HepG2 (cell line): ENCODE measurements at regions not wholly inside any gene's neighbourhood (a gene's known extent, or its start where the extent isn't known, plus 50 kb on each side); places are given as distances from the start of the nearest gene placed in this dataset.

Source experiments
- ATAC-seq: fragments of 200-7000 bp; cut with Tn5 transposase; 3 replicates; pipeline ENCODE4 v1.9.1; 2020; ENCODE audit warnings: mild to moderate bottlenecking, moderate library complexity
- BruUV-seq: library from RNA; stranded (reverse); fragments of 400-500 nt; replicated peaks from 2 replicates; lab custom pipeline; 2021; lab: Mats Ljungman, UMichigan
- CTCF ChIA-PET: fragments of 300-600 bp; formaldehyde crosslinking; extraction: SDS; loops from one replicate; lab custom pipeline; 2021; ENCODE audit warnings: low total read pairs, inconsistent platforms, low intra/inter-chr PET ratio; lab: Yijun Ruan, JAX
- POLR2A ChIA-PET: fragments of 350-600 bp; sonication (Branson Sonifier 250); formaldehyde crosslinking; loops from one replicate; lab custom pipeline; 2020; ENCODE audit warnings: antibody characterized with exemption, inconsistent platforms; lab: Yijun Ruan, JAX
- DNase-seq: peaks from one replicate; pipeline ENCODE4 v3.0.0-alpha.2; 2015; ENCODE audit warnings: low spot score
- FAIRE-seq: peaks from 3 replicates; lab custom pipeline; 2011; peaks lifted over from hg19 to GRCh38; lab: Jason Lieb, UNC
- H2AFZ ChIP-seq: one replicate; pipeline ENCODE4 v1.6.1; 2011; ENCODE audit warnings: low read length, inconsistent platforms
- H3K27ac ChIP-seq: fragments of 300-600 bp; 3 replicates; pipeline ENCODE4 v1.8.0; 2011; ENCODE audit warnings: mixed run types, mild to moderate bottlenecking, mixed read lengths, low read length, inconsistent platforms; ENCODE audit not compliant: insufficient read depth; ENCODE audit errors: extremely low read length
- H3K27me3 ChIP-seq, 2 experiments: fragments of 200-600 bp in 1 of 2; 2 replicates in 1 of 2; 3 replicates in 1 of 2; pipeline versions ENCODE4 v1.6.0 to v1.8.0; 2011; ENCODE audit warnings: low read length in 2 of 2, mild to moderate bottlenecking in 2 of 2, moderate library complexity in 2 of 2, inconsistent platforms in 1 of 2; ENCODE audit not compliant: insufficient read depth in 2 of 2, control insufficient read depth in 1 of 2
- H3K36me3 ChIP-seq, 2 experiments: fragments of 200-600 bp in 1 of 2; replicated peaks in 1 of 2; 2 replicates in 1 of 2; 3 replicates in 1 of 2; pipeline versions ENCODE4 v1.5.1 to v1.8.0; 2011; ENCODE audit warnings: low read length in 2 of 2, inconsistent platforms in 1 of 2; ENCODE audit not compliant: insufficient read depth in 2 of 2, control insufficient read depth in 1 of 2
- H3K4me1 ChIP-seq: 2 replicates; pipeline ENCODE4 v1.5.1; 2012; ENCODE audit warnings: low read length, inconsistent platforms; ENCODE audit not compliant: insufficient read depth
- H3K4me2 ChIP-seq: 2 replicates; pipeline ENCODE4 v1.6.0; 2011; ENCODE audit warnings: low read depth, low read length, inconsistent platforms
- H3K4me3 ChIP-seq, 3 experiments: fragments of 200-600 bp in 1 of 3; sonication (generic), shearing (Covaris generic) in 1 of 3; replicated peaks in 1 of 3; 2 replicates each; pipeline ENCODE4 v1.5.1; 2011 to 2016; ENCODE audit warnings: low read length in 3 of 3, inconsistent platforms in 2 of 3, low read depth in 2 of 3, mild to moderate bottlenecking in 2 of 3, control low read depth in 1 of 3, mixed read lengths in 1 of 3; ENCODE audit not compliant: insufficient read depth in 1 of 3
- H3K79me2 ChIP-seq: one replicate; pipeline ENCODE4 v1.6.1; 2011; ENCODE audit warnings: low read length, inconsistent platforms; ENCODE audit not compliant: insufficient read depth
- H3K9ac ChIP-seq: 2 replicates; pipeline ENCODE4 v1.6.0; 2011; ENCODE audit warnings: mild to moderate bottlenecking, low read depth, low read length, inconsistent platforms; ENCODE audit not compliant: insufficient read depth
- H3K9me3 ChIP-seq: 2 replicates; pipeline ENCODE4 v1.5.1; 2012; ENCODE audit warnings: mild to moderate bottlenecking, low read length
- H4K20me1 ChIP-seq: 2 replicates; pipeline ENCODE4 v1.6.0; 2011; ENCODE audit warnings: inconsistent platforms, mild to moderate bottlenecking, low read length, moderate library complexity; ENCODE audit not compliant: insufficient read depth
- BATF2 ChIP-seq: sonication (generic); formaldehyde crosslinking; IDR thresholded peaks from 2 replicates; pipeline ENCODE4 v1.8.0; 2022; ENCODE audit warnings: mild to moderate bottlenecking, missing genetic modification reagents, moderate library complexity
- CHCHD3 ChIP-seq: sonication (generic); formaldehyde crosslinking; IDR thresholded peaks from 2 replicates; pipeline ENCODE4 v1.8.0; 2022; ENCODE audit warnings: mild to moderate bottlenecking, missing genetic modification reagents, moderate library complexity
- FOXP4 ChIP-seq: sonication (generic); formaldehyde crosslinking; IDR thresholded peaks from 2 replicates; pipeline ENCODE4 v1.4.0; 2020; ENCODE audit warnings: missing genetic modification reagents
- JUNB ChIP-seq: sonication (generic); formaldehyde crosslinking; IDR thresholded peaks from 2 replicates; pipeline ENCODE4 v1.8.0; 2022; ENCODE audit warnings: missing genetic modification reagents, mild to moderate bottlenecking, borderline replicate concordance
- RFX5 ChIP-seq: IDR thresholded peaks from 2 replicates; pipeline ENCODE4 v1.6.1; 2011; ENCODE audit warnings: low read depth, low read length, improper control_type of control experiment
- SKIL ChIP-seq: sonication (generic); formaldehyde crosslinking; IDR thresholded peaks from 2 replicates; pipeline ENCODE4 v1.8.0; 2022; ENCODE audit warnings: missing genetic modification reagents, mild to moderate bottlenecking, moderate library complexity, borderline replicate concordance
- ZBTB8A ChIP-seq: sonication (generic); formaldehyde crosslinking; IDR thresholded peaks from 2 replicates; pipeline ENCODE4 v1.4.0; 2020; ENCODE audit warnings: mild to moderate bottlenecking, low read depth, missing genetic modification reagents, borderline replicate concordance
- ZNF354B ChIP-seq: sonication (generic); formaldehyde crosslinking; IDR thresholded peaks from 2 replicates; pipeline ENCODE4 v1.8.0; 2022; ENCODE audit warnings: mild to moderate bottlenecking, missing genetic modification reagents
- ZNF616 ChIP-seq: sonication (generic); formaldehyde crosslinking; IDR thresholded peaks from 2 replicates; pipeline ENCODE4 v1.5.0; 2020; ENCODE audit warnings: low read depth, mild to moderate bottlenecking, missing genetic modification reagents
- WGBS: methylation state at CpG from one replicate; pipeline ENCODE4 v1.1.6; 2017; ENCODE audit warnings: low lambda C conversion rate; 5-methylcytosine and 5-hydroxymethylcytosine counted together
- in situ Hi-C: cut with HindIII; loops from 2 replicates; pipeline ENCODE4 v1.10.0; 2017; ENCODE audit warnings: low pct_unique_long_range_greater_than_20kb; ENCODE audit not compliant: extremely low pct_ligation_motif_present
- intact Hi-C: fragments of 100-400 bp; cut with micrococcal nuclease; formaldehyde crosslinking; loops from one replicate; pipeline ENCODE4 v1.10.0; 2022; ENCODE audit not compliant: unreplicated experiment

- no peak for TF ChIP-seq JUNB (CRISPR knock-in tag)
- TF ChIP-seq BATF2 (CRISPR knock-in tag), result no peak
Observed at GRCh38 chr6:72552938-72553337, 68.9 kb upstream of the KCNQ5 start (continued).

GRCh38 chr6:72553531-72554511 is 68.0 kb upstream of the KCNQ5 start:
- FAIRE-seq (no peak), ATAC-seq (no peak), DNase-seq (no peak)
- Histone ChIP-seq H3K27ac (no peak overlapping the region), H3K36me3 (no peaks in the 10 kb centered on the region), H4K20me1 (no peaks in the 10 kb centered on the region), H3K4me2 (no peak overlapping the region), H3K79me2 (no peaks in the 10 kb centered on the region), H3K9ac (no peak overlapping the region), H3K4me3 (no peak overlapping the region), H3K4me1 (no peaks in the 10 kb centered on the region), H2AFZ (no peak overlapping the region), H3K9me3 (no peaks in the 10 kb centered on the region), H3K27me3 (no peaks in the 10 kb centered on the region)
- 13% methylated on average over 7 of the region's 7 CpGs for WGBS
- ChIA-PET POLR2A (no interaction called here), CTCF (no interaction called here)
- intact Hi-C loops (no loop called here), in situ Hi-C loops (no loop called here)
- no TSS peak for BruUV-seq
- TF ChIP-seq CHCHD3 (CRISPR knock-in tag) (no peak), SKIL (CRISPR knock-in tag) (no peak), ZBTB8A (CRISPR knock-in tag) (no peak), FOXP4 (CRISPR knock-in tag) (no peak), ZNF354B (CRISPR knock-in tag) (no peak), RFX5 (no peak), ZNF616 (no peak)
